Spleen (tissue), 11 donors: ENCODE measurements at regions not wholly inside any gene's neighbourhood (a gene's known extent, or its start where the extent isn't known, plus 50 kb on each side); places are given as distances from the start of the nearest gene placed in this dataset.

Experiments
- DNase-seq: peaks from one replicate; pipeline ENCODE4 v3.0.0-alpha.2; 2020
- H3K27ac ChIP-seq, 8 donors: fragments of 200-600 bp; sonication (generic) in 7 of 8; 1 replicate in 4 of 8; 2 replicates in 4 of 8; pipeline versions ENCODE4 v1.5.0 to v1.8.0; 2016 to 2021; ENCODE audit warnings: inconsistent platforms in 4 of 8, mild to moderate bottlenecking in 4 of 8, moderate library complexity in 1 of 8
- H3K27me3 ChIP-seq, 7 donors: fragments of 200-600 bp; sonication (generic) in 6 of 7; replicated peaks in 1 of 7; 1 replicate in 4 of 7; 2 replicates in 3 of 7; pipeline versions ENCODE4 v1.5.0 to v1.8.0; 2016 to 2021; ENCODE audit warnings: inconsistent platforms in 3 of 7, mild to moderate bottlenecking in 1 of 7
- H3K36me3 ChIP-seq, 6 donors: fragments of 200-600 bp; sonication (generic) in 5 of 6; 1 replicate in 4 of 6; 2 replicates in 2 of 6; pipeline versions ENCODE4 v1.5.0 to v1.8.0; 2016 to 2021; ENCODE audit warnings: inconsistent platforms in 2 of 6
- H3K4me1 ChIP-seq, 6 donors: fragments of 200-600 bp; sonication (generic) in 5 of 6; 1 replicate in 3 of 6; 2 replicates in 3 of 6; pipeline versions ENCODE4 v1.5.0 to v1.8.0; 2016 to 2021; ENCODE audit warnings: inconsistent platforms in 3 of 6
- H3K4me3 ChIP-seq, 8 donors: fragments of 200-600 bp; sonication (generic) in 7 of 8; 1 replicate in 4 of 8; 2 replicates in 4 of 8; pipeline versions ENCODE4 v1.5.0 to v1.8.0; 2016 to 2021; ENCODE audit warnings: inconsistent platforms in 4 of 8, mild to moderate bottlenecking in 4 of 8, moderate library complexity in 2 of 8
- H3K9me3 ChIP-seq, 8 donors: fragments of 200-600 bp; sonication (generic) in 7 of 8; 1 replicate in 4 of 8; 2 replicates in 4 of 8; pipeline versions ENCODE4 v1.5.0 to v1.8.0; 2016 to 2021; ENCODE audit warnings: inconsistent platforms in 4 of 8
- CTCF ChIP-seq, 11 experiments: fragments of 200-600 bp in 7 of 11; fragments of 450-650 bp in 4 of 11; sonication (generic) in 4 of 11; IDR thresholded peaks in 8 of 11; conservative IDR thresholded peaks in 3 of 11; 1 replicate in 7 of 11; 2 replicates in 4 of 11; pipeline versions ENCODE4 v1.4.0 to v1.8.0; 2016 to 2021; ENCODE audit warnings: antibody characterized with exemption in 11 of 11, inconsistent platforms in 4 of 11, mild to moderate bottlenecking in 1 of 11
- POLR2A ChIP-seq, 3 donors: fragments of 450-650 bp; IDR thresholded peaks; one replicate each; pipeline ENCODE4 v1.5.1; 2017; ENCODE audit warnings: antibody characterized with exemption in 3 of 3, mild to moderate bottlenecking in 1 of 3
- POLR2AphosphoS5 ChIP-seq, 3 donors: sonication (generic); formaldehyde crosslinking; IDR thresholded peaks; one replicate each; pipeline ENCODE4 v1.5.1; 2017; ENCODE audit warnings: antibody characterized with exemption in 3 of 3
- WGBS, 5 donors: extraction: QIAGEN DNeasy Blood & Tissue Kit in 3 of 5; methylation state at CpG; one replicate each; pipeline versions ENCODE4 v1.1.5 to v1.1.7; 2013 to 2018; 5-methylcytosine and 5-hydroxymethylcytosine counted together
- intact Hi-C: fragments of 100-400 bp; cut with DNase I; formaldehyde crosslinking; loops from one replicate; pipeline ENCODE4 v1.15.0; 2023; ENCODE audit warnings: low total_unique reads
- donor health status: healthy with polysubstance abuse.
- donor health status: DM: no; HTN: no; CAD: no; lungs with moderate emphysema.
- donor health status: DM: no; HTN: no; CAD: no.
- donor health status: Bipolar disorder and iron deficiency.
- donor health status: healthy.
- donor health status: DM: no; HTN: no; CAD: no.
- donor health status: DM: yes; HTN: yes; CAD: no.

GRCh38 chrX:112380541-112381278 lies 298.1 kb upstream of the TRPC5 start:
- WGBS, 5 donors, result 77 to 94% (median 94%) methylated on average over 25 to 39 of the region's 39 CpGs
- no peak overlapping the region for H3K4me3 ChIP-seq
- no peak for DNase-seq
- H3K4me1 ChIP-seq, result no peaks in the 10 kb centered on the region
- intact Hi-C loops, result no loop called here
- no peaks in the 10 kb centered on the region for H3K36me3 ChIP-seq
- TF ChIP-seq CTCF (IDR thresholded peaks at IDR 0.05 in 8 of 11, conservative IDR thresholded peaks at IDR 0.05 in 3 of 11), result no peak
- no peak for TF ChIP-seq POLR2AphosphoS5 (IDR thresholded peaks at IDR 0.05)
- no peak for TF ChIP-seq POLR2A (IDR thresholded peaks at IDR 0.05)
- H3K9me3 ChIP-seq, result no peaks in the 10 kb centered on the region
- H3K27ac ChIP-seq, result no peak overlapping the region
- H3K27me3 ChIP-seq, result no peaks in the 10 kb centered on the region

DNA sequence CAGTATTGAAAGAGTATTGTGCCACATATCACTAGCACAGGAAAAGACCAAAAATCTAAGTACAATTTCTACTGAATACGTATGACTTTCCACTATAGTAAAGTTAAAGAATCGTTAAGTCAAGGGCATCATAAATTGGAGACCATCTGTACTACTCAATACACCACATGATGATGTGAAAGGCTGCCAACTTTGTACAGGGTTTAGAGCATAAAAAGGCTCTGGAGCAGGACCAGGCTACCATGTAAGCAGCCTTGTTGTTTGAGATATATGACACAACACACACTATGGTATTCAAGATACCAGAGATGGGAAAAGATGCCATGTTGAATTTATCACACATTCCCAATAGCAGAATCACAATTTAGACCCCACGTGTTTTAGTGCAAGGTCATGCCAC lies 294.9 kb upstream of the TRPC5 start:
- Histone ChIP-seq H3K4me1 (no peaks in the 10 kb centered on the region), H3K36me3 (no peaks in the 10 kb centered on the region), H3K27ac (no peak overlapping the region), H3K27me3 (peaks cover 0 to 7% (median 0%) of the 10 kb centered on the region in 7 donors), H3K4me3 (no peak overlapping the region), H3K9me3 (no peaks in the 10 kb centered on the region)
- TF ChIP-seq POLR2A (IDR thresholded peaks at IDR 0.05) (no peak), CTCF (IDR thresholded peaks at IDR 0.05 in 8 of 11, conservative IDR thresholded peaks at IDR 0.05 in 3 of 11) (no peak), POLR2AphosphoS5 (IDR thresholded peaks at IDR 0.05) (no peak)
- no peak for DNase-seq
- intact Hi-C loops, result no loop called here
- 61 to 90% (median 79%) methylated on average over 3 of the region's 3 CpGs for WGBS, 5 donors

- 41 to 71% (median 67%) methylated on average over 3 of the region's 3 CpGs for WGBS, 5 donors
Observed at GRCh38 chrX:112368371-112368770, 285.8 kb upstream of the TRPC5 start.

More at GRCh38 chrX:112368371-112368770, 285.8 kb upstream of the TRPC5 start:
- intact Hi-C loops, result no loop called here
- Histone ChIP-seq H3K4me1 (no peaks in the 10 kb centered on the region), H3K27ac (no peak overlapping the region), H3K36me3 (no peaks in the 10 kb centered on the region), H3K27me3 (peaks cover 0 to 8% (median 0%) of the 10 kb centered on the region in 7 donors), H3K9me3 (no peaks in the 10 kb centered on the region), H3K4me3 (no peak overlapping the region)
- TF ChIP-seq CTCF (IDR thresholded peaks at IDR 0.05 in 8 of 11, conservative IDR thresholded peaks at IDR 0.05 in 3 of 11), result no peak
- TF ChIP-seq POLR2A (IDR thresholded peaks at IDR 0.05), result no peak
- no peak for TF ChIP-seq POLR2AphosphoS5 (IDR thresholded peaks at IDR 0.05)
- no peak for DNase-seq
